ENCODE measurements at regions not wholly inside any gene's neighbourhood (a gene's known extent, or its start where the extent isn't known, plus 50 kb on each side); places are given as distances from the start of the nearest gene placed in this dataset.

GRCh38 chr14:29255692-29256091, 489.1 kb downstream of the FOXG1 start:
- H3K56ac ChIP-seq (replicated peaks; ENCODE audit: insufficient read length, low read depth, low read length) = no peak overlapping the region
- no peak overlapping the region for H3K4ac ChIP-seq (replicated peaks; ENCODE audit: insufficient read length, low read depth, low read length)
- H2BK120ac ChIP-seq (replicated peaks; ENCODE audit: low read depth, low read length) = no peak overlapping the region
- H3K79me1 ChIP-seq (ENCODE audit: low read depth, low read length) = no peaks in the 10 kb centered on the region
- H3K9me3 ChIP-seq (ENCODE audit: insufficient read depth in 2 of 2, low read depth in 1 of 2, low read length in 1 of 2) = peaks cover 0 to 5% of the 10 kb centered on the region in 2 experiments; a peak in 1 of 4 replicates
- no peak overlapping the region for H2BK12ac ChIP-seq (ENCODE audit: low read depth, low read length)
- H3K36me3 ChIP-seq (ENCODE audit: control insufficient read depth in 2 of 4, insufficient read depth in 4 of 4, low read length in 3 of 4) = no peaks in the 10 kb centered on the region
- H3K27me3 ChIP-seq (replicated peaks in 1 of 4; ENCODE audit: control insufficient read depth in 3 of 4, extremely low read depth in 1 of 4, insufficient read depth in 3 of 4, low read length in 3 of 4) = no peaks in the 10 kb centered on the region
- H2BK15ac ChIP-seq (ENCODE audit: low read length) = no peak overlapping the region
- H3K14ac ChIP-seq (ENCODE audit: insufficient read length) = no peak overlapping the region
- no peak overlapping the region for H4K91ac ChIP-seq (replicated peaks; ENCODE audit: insufficient read length, low read length)
- CTCF ChIA-PET (ENCODE audit: partially characterized antibody) = no interaction called here
- H3K4me1 ChIP-seq (replicated peaks in 1 of 4; ENCODE audit: control insufficient read depth in 3 of 4, insufficient read depth in 4 of 4, low read length in 3 of 4) = no peaks in the 10 kb centered on the region
- no peak overlapping the region for H2AFZ ChIP-seq (ENCODE audit: low read length)
- FAIRE-seq (no peak), DNase-seq (ENCODE audit: low read depth in 1 of 2, low spot score in 2 of 2) (no peak)
- H3K79me2 ChIP-seq (ENCODE audit: control insufficient read depth in 1 of 2, insufficient read depth in 2 of 2, low read length in 2 of 2) = no peaks in the 10 kb centered on the region
- no peak overlapping the region for H2BK20ac ChIP-seq (ENCODE audit: low read length)
- H3K18ac ChIP-seq (ENCODE audit: extremely low read depth, low read length) = no peak overlapping the region
- no peaks in the 10 kb centered on the region for H4K20me1 ChIP-seq (replicated peaks in 1 of 2; ENCODE audit: control insufficient read depth in 1 of 2, insufficient read depth in 2 of 2, low read length in 2 of 2)
- H3K4me3 ChIP-seq (ENCODE audit: extremely low read depth in 1 of 4, insufficient read depth in 2 of 4, low read depth in 3 of 4, low read length in 4 of 4) = no peak overlapping the region
- H3K23me2 ChIP-seq (ENCODE audit: low read depth, low read length) = no peaks in the 10 kb centered on the region
- H3K9ac ChIP-seq (replicated peaks in 1 of 4; ENCODE audit: extremely low read depth in 1 of 4, low read depth in 3 of 4, low read length in 3 of 4) = no peak overlapping the region
- H4K5ac ChIP-seq (ENCODE audit: insufficient read length, low read depth, low read length) = no peak overlapping the region
- no peak overlapping the region for H3K4me2 ChIP-seq (ENCODE audit: insufficient read depth in 1 of 2, low read depth in 2 of 2, low read length in 2 of 2)
- no peak overlapping the region for H2BK5ac ChIP-seq (ENCODE audit: low read depth, low read length)
- no peak overlapping the region for H2AK5ac ChIP-seq (ENCODE audit: low read depth, low read length)
- H4K8ac ChIP-seq (ENCODE audit: extremely low read depth, insufficient read depth, low read length) = no peak overlapping the region
- no peak overlapping the region for H3K23ac ChIP-seq (ENCODE audit: insufficient read length)
- no peak for TF ChIP-seq ATF2 (IDR thresholded peaks at IDR 0.05; ENCODE audit: low read length)
- TF ChIP-seq EGR1 (IDR thresholded peaks at IDR 0.05; ENCODE audit: borderline replicate concordance, low read depth, low read length) = no peak
- no peak for TF ChIP-seq TAF1 (IDR thresholded peaks at IDR 0.05; ENCODE audit: low read depth, low read length)
- no peak for TF ChIP-seq POU5F1 (IDR thresholded peaks at IDR 0.05; ENCODE audit: low read depth, low read length)
- no peak for TF ChIP-seq CHD2 (IDR thresholded peaks at IDR 0.05; ENCODE audit: low read length)
- TF ChIP-seq RXRA (IDR thresholded peaks at IDR 0.05; ENCODE audit: insufficient read depth, low read depth, low read length) = no peak
- no peak for TF ChIP-seq JUND (IDR thresholded peaks at IDR 0.05; ENCODE audit: low read length)
- no peak for TF ChIP-seq SP4 (IDR thresholded peaks at IDR 0.05; ENCODE audit: low read length)
- POLR2A ChIA-PET (ENCODE audit: partially characterized antibody) = no interaction called here
- no peak overlapping the region for H3K27ac ChIP-seq (ENCODE audit: low read depth, low read length)
- 89% methylated on average over 1 of the region's 1 CpG; no CpG with 5 or more reads in 1 of the 2 experiments for WGBS, 2 experiments (ENCODE audit: extremely low coverage in 1 of 2, insufficient coverage in 1 of 2, insufficient read length in 1 of 2, insufficient replicate concordance in 2 of 2, low coverage in 1 of 2, low lambda C conversion rate in 2 of 2, missing lambda C conversion rate in 1 of 2)
